AG08395 (cell line): ENCODE measurements at regions not wholly inside any gene's neighbourhood (a gene's known extent, or its start where the extent isn't known, plus 50 kb on each side); places are given as distances from the start of the nearest gene placed in this dataset.

Experiments used
- DNase-seq: peaks from one replicate; pipeline ENCODE4 v3.0.0; 2012; ENCODE audit warnings: mixed read lengths, low spot score

DNA sequence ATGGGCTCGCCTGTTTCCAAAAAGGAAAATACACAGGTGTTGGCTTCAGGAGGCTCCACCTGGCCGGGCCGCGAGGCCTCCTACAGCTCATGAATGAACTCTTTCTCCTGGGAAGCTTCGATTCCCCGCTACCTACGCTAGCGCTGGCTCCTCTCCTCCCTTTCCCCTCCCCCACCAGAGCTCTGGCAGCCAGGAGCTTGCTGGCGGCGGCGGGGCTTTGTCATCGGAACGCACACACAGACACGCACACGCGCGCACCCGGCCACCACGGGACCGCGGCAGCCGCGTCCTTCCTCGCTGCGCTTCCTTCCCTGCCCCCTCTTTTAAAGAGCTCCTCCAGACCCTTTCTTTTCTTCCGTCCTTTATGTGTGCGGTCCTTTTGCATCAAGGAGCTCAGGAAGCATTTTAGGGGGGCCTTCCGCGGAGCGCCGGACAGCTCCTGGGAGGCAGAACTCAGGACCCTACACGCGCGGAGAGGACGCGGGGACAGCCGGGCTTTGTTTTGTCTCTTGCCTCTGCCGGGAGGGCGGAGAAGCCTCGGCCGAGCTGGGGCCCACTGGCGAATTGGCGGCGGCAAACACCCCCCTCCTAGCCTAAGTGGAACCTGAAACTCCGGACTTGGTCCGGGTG lies 70.2 kb upstream of the BCOR start:
- no peak for DNase-seq

DNA sequence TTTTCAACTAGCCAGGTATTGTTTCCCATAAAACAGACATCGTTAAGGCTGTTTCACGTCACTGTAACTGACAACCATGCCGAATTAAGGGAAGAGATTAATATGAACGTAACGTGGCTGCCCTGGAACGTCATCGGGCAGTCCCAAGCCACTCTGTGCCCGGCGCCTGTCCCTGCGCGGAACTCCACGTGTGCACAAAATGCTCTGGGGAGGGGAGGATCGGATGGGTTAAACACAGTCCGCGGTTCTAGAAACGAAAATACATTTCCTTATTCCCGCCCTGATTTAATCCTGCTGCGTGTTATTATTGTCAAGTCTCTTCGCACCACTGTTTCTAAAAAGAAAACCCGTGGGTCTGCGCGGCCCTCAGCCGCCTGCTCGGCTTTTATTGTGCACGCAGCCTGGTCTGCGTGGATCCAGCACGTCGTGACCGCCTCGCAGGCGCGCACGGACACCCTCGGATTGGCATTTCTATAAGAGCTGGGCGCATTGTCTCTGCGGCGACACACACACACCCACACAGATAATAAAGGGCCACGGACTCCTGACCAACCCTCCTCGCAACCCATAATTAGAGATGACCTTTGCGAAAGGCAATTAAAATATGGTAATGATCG lies 69.6 kb upstream of the BCOR start:
- no peak for DNase-seq

DNA sequence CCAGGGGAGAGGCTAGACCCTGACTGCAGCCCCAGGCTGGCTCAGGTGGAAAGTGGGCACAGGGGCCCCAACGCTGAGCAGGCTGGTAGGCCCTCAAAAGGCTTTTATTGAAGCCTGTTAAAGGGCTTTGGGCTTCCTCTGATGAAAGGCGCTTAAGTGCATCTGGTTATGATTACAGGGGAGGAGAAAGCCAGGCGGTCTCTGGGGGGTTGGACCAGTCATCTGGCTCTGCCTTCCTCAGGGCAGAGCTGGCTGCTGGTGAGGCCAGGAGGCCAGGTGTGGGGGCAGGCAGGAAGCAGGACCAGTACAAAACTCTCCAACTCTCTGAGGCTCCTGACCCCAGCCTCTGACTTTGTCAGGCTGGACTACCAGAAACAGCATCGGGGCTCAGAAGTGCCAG lies 68.8 kb upstream of the BCOR start:
- DNase-seq: peak; percentile 78

DNA sequence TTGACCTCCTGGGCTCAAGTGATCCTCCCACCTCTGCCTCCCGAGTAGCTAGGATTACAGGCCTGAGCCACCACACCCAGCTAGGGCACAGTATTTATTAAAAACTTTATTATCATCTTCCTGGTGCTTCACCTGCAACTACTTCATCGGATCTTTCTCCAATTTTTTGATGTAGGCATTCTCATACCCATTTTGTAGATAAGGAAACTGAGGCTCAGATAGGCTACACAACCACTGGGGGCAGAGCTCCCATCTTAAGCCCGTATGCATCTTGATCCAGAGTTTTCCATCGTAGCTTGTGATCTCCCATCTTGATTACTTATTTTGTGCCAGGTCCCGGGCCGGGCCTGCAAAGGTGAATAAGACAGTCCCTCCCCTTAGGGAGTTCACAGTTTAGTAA lies 68.1 kb upstream of the BCOR start:
- DNase-seq: no peak

DNA sequence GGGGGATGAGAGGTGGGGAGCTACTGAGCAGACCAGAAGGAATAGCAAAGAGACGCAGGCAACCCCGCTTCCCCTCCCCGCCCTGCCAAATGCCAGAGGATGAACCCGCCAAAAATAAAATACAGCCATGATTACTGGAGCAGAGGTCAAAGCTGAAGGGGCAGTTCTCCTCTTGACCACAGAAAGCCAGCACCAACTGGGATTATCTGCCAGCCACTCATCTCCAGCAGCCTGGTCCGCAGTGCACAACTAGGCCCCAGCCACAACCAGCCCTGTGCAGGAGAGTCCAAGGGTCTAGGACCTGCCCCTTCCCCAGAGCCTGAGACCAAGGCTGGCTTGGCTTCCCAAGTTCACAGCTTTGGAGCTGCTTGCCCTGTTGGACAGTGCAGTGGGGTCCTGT lies 67.4 kb upstream of the BCOR start:
- no peak for DNase-seq

DNA sequence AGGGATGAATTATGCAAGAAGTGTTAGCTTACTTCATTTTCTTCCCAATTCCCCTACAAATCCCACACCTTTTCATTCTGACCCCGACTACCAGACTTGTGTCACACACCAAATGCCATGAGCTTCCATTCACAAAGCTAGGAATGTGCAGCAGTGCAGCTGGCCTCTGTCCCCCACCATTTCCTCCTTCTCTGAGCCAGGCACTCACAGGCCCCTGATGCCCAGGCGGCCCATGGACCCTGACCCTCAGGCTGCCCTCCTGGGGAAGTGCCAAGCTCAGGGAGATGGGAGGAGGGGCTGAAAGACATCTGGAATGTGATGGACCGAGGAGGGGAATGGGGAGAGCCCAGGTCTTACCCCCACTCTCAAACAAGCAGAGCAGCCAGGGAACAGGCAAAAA lies 67.0 kb upstream of the BCOR start:
- no peak for DNase-seq

DNA sequence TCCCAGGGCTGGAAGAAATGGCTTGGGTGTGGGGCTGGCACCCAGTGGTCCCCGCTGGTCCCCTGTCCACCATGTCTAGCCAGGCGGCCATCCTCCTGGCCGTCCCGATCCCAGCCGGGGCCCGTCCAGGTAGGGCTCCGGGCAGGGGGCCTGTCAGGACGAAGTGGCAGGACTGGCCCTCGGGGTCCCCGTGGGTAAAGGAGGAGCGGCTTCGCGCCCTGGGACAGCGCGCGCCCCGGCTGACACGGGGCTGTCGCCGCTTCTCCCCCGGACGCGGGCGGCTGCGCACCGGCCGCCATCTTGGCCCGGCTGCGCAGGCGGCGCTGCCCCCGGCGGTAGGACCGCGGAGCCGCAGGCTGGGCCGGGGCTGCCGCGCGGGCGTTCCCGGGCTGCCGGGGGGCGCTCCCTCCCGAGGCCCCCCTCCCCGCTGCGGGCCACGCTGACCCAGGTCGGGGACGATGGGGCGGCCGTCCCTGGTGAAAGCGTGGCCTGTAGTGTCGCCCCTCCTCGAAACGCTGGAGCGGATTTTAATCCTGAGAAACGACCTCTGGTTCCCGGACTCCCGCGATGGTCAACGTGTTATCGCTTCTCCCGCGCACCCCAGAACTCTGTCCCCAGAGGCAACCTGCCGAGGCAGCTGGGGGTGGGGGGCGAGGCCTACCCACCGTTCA lies 60.4 kb upstream of the BCOR start:
- DNase-seq: peak; percentile 62

DNA sequence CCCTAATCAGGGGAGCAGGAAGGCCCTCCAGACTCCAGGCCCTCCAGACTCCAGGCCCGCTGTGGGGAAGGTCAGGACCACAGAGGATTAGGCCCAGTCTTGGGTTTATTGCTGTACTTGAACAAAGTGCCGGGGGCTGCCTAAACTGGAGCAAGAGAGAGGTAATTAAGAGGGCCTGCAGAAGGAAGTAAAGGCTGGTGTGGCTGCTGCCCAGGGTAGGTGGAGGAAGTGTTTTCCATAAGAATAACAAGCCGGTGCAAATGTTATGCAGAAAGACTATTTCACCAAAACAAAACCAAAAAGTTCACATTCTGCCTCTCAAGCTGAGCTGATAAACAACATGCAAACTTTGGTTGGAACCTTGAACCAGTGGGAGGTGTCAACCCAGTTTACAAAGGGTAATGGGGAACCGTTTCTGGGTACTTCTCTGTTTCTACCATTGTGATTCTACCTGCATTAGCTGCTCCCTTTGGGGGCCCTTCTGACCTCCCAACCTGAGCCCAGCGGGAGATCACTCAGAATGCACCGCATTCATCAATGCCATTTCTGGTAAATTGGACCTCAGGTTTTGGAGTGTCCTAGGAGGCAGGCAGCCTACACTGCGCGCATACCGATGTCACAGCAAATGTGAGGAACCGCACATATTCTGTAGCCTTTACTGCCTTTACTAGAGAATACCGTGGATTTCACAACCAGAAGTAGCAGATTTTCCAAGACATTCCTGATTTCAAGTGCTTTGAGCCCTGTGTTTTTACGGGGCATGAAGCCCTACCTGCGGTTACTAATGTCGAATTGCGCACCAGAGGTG lies 59.7 kb upstream of the BCOR start:
- no peak for DNase-seq

DNA sequence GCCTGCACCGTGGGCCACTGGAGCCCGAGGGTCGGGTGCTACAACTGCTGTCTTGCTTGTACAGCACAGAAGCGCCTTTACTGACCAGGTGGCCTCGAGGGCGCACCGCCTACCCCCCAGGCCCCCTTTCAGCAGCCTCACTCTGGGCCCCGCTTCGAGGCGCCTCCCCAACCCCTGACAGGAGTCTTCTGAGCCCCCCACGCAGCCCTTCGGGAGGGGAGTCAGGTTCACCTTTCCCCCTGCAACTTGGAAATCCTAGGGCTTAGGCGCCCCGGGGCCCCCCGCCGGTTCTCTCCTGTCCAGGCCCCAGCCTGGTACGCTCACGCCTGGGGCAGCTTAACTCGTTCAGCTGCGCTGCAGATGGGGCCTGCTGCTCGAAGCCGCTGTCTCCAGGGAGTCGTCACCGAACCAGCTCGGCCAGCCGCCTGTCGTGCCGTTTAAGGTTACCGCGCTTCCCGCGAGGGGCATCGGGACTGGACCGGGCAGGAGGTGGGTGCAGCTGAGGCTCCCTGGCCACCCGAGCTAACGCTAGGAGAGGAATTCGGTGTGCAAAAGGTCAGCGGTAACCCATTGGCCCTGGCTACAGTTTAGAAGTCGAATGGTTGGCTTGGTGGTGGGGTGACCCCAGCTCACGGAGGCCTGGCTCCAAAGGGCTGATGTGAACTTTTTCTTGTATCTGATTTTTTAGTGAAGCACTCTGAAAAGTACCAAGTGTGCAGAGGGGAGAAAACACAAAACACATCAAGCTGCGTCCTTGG lies 58.9 kb upstream of the BCOR start:
- no peak for DNase-seq

DNA sequence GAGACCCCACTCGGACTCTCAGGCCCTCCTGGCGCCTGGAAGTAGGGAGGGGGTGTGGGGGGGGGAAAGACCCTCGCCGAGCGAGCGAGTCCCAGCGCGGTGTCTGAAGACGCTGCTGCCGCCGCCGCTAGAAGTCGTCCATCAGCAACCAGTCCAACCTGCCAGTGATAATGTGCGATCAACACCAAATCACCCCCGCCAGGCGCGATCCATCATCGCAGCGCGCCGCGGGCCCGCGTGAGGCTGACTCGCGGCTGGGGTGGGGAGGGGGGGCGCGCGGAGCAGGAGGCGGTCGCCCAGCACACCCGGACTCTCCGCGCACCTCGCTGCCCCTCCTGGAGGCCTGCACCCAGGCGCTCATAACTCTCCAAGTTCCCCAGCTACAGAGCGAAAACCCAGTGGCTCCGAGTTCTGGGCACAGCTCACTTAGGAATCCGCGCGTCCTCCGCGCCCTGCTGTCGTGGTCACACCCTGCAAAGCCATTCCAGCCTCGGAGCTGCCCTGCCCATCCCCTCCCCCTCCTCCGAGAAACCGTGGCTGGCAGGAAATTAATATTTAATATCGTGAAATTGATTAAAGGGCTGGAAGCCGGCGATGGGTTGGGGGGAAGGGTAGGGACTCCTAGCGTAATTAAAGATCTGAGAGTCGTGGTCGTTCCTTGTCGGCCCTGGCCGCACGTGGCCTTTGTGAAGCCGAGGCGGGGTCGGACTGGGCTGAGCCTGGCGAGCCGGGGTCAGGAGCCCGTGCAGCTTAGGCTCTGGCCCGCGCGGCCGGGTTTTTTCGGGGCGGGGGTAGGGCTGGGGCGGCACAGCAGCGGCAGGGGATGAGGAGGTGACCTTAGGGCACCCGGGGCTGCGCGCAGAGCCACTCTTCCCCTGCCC lies 58.1 kb upstream of the BCOR start:
- DNase-seq: no peak

DNA sequence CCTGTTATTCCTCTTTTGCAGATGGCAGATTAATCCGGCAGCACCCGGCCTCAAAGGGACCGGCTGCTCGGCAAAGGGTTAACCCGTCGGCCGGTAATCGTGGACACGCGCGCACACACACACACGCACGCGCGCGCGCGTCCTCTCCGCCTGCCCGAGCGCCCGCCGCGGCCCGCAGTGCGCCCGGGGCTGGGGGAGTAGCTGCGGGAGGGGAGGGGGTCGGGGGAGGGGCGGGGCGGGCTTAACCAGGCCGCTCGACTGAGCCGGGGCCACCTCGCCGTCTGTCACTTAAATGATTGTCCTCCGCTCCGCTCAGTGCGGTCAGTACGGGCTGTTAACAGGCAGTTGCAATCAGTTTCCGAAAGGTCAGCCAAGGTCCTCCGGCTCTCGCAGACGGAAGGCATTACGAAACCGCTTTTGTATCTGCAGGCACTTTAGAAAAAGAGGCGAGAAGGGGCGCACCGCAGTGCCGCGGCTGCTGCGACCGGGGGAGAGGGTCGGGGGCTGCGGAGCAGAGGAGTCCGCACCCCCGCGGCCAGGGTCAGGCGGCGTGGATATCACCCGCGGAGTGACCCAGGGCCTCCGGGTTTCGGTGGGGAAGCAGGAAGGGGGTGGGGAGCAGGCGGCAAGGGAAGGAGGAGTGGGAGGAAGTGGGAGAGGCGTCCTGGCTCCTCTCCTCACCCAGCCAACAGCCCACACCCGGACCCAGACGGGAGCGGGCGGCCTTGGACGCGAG lies 57.3 kb upstream of the BCOR start:
- DNase-seq: peak; percentile 56

DNA sequence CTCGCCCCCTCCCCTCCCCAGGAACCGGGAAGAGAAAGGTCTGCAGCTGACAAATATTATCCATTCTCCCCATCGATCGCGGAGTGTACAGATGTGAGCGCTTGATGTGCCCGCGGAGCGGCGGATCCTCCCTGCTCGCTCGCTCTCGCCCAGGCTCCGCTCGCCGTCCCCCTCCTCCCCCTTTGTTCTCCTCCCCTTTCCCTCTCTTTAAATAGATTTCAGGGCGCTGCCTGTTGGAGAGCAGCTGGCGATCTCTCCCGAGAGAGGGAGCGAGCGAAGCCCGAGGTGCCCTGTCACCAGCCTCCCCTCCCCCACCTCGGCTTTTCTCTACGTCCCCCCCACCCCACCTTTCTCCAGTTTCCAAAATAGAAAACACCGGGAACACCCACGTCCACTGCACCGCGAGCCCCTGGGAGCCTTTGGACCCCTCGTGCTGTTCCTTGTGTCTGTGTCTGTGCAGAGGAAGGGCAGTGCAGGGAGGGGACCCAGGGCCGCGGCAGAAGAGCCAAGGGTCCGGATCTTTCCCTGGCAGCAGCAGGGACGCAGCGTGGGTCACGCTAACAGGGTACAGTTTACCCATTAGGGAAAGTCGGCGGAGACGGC lies 56.6 kb upstream of the BCOR start:
- DNase-seq: no peak

DNA sequence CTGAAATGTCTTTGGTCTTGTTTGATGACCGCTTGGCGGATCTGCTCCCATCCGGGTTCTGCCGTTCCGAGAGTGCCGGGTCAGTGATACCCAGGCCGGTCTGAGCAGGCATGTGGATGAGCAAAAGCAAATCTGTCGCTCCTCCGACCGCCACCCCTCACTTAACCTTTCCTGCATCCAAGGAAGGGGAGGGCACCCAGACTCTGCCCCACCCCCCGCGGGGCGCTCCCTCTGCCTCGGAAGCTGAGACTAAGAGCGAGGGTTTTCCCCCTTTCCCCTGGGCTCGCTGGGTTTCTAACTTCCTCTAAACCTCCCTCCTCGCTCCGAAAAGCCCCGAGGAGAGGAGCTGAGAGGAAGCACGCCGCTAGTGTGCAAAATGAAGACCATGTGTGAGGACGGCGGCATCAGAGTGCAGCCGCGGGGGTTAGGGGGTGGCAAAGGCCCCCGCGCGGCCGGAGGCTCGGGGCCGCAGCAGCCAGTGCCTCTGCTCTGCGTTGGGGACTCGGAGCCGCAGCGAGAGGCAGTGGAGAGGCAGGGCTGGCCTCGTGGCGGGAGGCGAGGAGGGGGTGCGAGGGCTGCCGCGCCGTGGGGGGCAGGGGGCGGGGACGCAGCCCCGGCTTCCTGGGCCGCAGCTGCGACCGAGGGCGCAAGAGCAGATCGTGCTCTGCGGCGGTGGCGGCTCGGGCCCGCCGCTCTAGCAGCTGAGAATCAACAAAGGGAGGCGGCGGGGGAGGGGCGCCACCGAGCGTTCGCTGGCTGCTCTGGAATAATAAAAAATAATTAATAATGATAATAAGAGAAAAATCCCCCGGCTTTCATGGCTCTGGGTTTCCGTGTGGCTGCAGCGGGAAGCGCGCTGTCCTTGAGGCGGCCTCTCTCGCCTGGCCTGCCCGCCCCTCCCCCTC lies 55.8 kb upstream of the BCOR start:
- no peak for DNase-seq

DNA sequence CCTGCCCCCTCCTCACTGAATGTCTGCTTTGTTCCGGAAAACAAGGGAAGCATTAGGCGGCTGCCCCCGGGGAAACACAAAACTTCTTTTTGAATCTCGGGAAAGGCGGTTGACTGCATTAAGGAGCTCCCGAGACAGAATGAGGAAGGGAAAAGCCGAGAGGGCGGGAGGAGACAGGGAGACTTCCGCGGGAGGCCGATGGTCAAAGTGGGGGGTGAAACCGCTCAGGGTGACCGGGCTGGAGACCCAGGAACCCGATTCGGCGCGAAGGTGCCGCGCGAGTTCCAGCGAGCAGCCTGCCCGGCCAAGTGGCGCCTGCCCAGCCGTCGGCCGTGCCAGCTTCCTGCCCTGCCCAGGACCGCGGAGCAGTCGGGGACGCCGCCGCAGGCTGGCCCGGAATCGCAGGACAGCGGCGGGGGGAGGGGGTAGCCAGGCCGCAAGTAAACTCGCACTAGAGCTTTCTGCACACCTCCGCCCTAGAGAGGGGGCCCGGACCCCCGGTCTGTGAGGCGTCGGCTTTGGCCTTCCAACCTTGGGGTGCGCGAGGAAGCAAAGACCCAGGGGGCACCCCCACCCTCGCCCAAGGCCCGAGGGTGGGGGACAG lies 55.1 kb upstream of the BCOR start:
- DNase-seq: no peak

DNA sequence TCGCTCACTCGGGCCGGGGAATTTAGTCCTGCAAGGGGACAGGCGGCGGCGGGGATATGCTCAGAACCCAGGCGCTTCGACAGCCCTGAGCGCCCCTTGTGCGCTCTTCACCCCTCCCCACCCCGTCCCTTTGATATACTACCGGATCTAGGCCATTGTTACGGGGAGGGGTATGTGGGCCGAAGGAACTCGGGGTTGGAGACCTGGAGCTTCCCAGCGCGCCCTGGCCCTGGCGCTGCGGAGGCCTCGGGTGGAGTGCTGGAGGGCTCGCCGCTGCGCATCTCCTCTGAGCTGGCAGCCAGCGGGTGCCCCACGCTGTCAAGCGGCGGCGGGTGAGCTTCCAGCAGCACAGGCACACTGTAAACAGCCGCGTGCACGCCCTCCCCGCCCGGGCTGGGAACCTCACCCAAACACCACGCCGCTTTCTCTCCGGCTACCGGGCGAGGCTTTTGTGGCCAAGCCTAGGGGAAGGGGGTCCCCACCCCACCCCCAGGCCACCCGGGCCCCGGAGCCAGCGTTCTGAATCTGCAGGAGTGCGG lies 54.5 kb upstream of the BCOR start:
- DNase-seq: no peak

DNA sequence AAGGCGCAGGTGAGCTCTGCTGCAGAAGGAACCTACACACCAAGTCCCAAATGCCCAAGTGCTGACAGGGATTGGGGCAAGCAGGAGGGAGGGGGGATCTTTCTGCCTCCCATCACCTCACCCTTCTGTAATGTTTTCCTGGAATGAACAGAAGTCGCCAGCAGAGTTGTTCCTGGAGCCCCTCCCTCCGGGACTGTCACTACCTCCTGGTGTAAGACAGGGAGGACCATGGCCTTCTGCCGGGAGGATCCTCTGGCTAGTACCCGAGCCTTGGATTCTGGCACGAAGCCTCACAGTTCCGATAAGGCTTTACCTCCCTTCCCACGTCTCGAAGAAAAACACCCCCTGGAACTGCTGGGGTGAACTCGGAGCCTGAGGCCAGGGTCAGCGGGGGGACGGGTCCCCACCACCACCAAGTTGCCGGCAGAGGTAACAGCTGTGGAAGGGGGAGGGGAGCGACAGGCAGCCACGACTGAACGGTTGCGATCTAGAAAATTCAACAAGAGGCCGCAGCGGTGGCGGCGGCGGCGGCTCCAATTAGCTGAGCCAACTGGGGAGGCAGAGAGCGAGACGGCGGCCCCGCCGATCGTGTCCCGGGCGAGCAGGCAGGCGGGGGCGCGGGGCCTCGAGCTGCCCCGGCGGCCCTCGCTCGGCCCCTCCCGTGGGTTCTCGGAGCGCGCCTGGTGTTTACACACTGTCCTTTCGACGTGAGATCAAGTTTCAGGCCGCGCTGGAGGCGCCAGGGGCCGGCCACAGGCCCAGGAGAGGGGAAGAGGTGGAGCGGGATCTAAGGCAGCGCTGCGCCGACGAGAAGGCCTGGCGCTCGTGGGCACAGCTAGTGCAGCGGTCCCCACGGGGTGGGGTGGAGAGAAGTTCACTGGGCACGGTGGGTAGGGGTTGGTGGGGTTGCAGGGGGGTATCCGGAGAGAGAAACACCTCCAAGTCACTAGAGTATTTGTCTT lies 53.7 kb upstream of the BCOR start:
- DNase-seq: no peak

DNA sequence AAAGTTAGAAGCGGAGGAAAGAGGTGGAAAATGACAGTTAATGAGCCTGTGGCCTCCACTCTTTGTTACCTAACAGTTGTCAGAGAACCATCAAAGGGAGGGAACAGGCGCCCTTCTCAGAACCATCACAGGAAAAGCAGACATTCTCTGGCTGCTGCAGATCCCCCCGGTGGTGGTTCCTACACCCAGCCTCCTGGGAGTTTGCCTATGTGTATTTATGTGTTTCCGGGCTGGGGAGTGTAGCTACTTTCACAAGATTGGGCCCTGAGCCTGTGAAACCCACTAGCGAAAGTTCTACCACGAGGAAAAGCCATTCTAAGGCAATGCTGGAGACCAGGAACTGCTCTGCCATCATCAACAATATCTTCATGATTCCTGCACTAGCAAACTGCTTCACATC lies 52.7 kb upstream of the BCOR start:
- no peak for DNase-seq
